Activated T-cell treated with anti-CD3 and anti-CD28 coated beads, Interleukin-2, amount 50 U/mL, for 48 hours (primary cell): ENCODE measurements at regions not wholly inside any gene's neighbourhood (a gene's known extent, or its start where the extent isn't known, plus 50 kb on each side); places are given as distances from the start of the nearest gene placed in this dataset.

ENCODE experiments used
- DNase-seq, 2 experiments: peaks; one replicate each; pipeline ENCODE4 v3.0.0-alpha.2; 2020

- DNase-seq: no peak
Observed at GRCh38 chr2:193806088-193806774, 1611.5 kb upstream of the TMEFF2 start.

DNA sequence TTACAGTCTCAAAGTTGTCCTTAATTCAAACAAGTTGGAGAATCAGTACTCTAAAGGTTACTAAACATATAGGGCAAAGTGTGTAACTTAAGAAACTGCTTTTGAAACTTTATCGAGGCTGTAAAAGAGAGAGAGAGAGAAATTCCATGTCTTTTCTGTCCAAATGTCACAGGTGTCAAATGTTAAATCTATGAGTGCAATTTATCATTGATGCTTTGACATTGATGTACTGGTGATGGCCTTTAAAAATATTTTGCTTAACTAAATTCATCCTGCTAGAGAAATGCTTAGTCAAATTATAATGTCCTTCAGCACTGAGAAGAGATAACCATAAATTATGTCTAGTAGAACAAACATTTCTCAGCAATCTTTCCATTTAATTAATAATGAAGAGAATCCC, 1602.1 kb upstream of the TMEFF2 start:
- no peak for DNase-seq

DNA sequence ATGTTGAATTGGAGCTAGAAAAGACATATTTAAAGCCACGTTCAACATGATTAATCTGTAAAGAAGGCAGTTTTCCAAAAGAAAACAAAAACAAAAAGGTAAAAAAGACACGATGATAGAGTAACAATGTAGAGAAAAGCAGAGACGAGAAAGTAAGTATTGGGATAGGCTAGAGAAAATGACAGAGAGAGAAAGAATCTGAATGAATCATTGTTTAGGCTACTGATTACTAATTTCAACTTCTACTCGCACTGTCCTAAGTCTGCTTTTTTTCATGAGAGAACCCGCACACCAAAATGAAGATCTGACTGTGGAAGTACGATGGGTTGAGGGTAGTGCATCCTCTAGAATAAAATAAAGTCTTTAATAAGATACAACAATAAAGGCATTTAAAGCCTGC, 1599.2 kb upstream of the TMEFF2 start:
- DNase-seq: no peak

DNA sequence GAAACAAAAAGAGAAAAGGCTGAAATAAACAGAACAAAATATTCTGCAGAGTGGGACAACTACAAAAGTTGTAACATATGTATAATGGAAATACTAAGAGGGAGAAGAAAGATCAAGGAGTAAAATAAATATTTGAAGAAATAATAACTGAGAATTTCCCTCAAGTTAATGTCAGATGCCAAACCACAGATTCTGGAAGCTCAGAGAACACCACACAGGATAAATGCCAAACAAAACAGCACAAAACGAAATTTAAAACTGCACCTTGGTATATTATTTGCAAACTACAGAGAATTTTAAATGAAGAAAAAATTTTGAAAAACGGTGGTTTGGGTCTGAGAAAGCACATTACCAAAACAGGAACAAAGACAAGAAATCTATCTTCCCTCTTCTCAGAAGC, 1588.9 kb upstream of the TMEFF2 start:
- DNase-seq: no peak

DNA sequence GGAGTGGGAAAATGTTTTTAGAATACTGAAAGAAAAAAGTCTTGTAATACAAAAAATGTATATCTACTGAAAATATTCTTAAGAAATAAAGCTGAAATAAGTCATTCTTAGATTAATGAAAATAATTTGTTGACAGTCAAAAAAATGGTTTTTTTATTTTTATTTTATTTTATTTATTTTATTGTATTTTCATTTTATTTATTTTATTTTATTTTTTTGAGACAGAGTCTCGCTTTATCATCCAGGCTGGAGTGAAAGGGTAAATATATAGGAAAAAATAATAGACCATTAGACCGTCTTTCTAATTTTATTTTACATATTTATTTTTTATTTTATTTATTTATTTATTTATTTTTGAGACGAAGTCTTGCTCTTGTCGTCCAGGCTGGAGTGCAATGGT, 1583.6 kb upstream of the TMEFF2 start:
- DNase-seq: no peak

GRCh38 chr2:193776988-193777387, 1582.3 kb upstream of the TMEFF2 start:
- DNase-seq: no peak

DNA sequence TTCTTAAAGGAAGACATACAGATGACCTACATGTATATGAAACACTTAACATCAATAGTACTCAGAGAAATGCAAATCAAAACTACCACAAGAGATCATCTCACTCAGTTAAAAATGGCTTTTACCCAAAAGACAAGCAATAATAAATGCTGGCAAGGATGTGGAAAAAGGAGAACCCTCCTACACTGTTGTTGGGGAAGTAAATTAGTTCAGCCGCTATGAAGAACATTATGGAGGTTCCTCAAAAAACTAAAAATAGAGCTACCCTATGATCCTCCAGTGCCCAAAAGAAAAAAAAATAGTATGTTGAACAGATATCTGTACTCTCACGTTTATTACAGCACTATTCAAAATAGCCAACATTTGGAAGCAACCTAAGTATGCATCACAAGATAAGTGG, 1579.4 kb upstream of the TMEFF2 start:
- no peak for DNase-seq

DNA sequence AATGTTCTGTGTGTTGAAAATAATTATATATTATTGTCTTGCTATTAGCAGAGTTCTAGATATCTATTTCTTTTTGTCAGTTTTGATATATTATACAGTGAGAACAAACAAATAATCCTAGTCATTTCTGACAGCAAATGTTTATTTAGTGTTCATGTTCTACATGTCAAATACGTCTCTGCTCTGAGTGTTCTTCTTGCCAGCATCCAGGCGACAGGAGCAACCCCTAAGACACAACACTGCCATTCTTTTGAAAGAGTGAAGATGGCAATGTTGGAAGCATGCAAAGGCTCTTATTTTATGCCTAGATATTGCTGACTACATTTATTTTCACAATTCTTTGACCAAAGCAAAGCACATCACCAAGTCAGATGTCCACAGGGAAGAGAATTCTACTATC, 1556.6 kb upstream of the TMEFF2 start:
- no peak for DNase-seq

DNA sequence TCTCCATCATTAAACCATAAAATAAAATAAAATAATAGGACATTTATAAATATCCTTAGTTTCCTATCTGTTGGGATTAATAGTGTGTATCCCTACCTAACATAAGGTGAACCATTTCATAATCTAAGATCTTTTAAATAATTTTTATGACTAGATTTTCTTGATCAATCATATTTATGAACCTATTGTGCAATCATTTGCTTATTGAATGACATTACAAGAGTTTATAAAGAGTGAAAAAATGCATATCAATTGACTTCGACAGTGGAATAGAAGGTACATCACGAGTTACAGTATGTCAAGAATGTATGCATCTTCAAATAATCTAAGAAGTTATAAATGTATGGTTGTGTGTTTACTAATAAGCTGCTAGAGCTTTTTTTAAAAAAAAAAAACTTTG, 1554.8 kb upstream of the TMEFF2 start:
- DNase-seq: no peak

- DNase-seq: no peak
Observed at GRCh38 chr2:193743089-193743488, 1548.4 kb upstream of the TMEFF2 start.

DNA sequence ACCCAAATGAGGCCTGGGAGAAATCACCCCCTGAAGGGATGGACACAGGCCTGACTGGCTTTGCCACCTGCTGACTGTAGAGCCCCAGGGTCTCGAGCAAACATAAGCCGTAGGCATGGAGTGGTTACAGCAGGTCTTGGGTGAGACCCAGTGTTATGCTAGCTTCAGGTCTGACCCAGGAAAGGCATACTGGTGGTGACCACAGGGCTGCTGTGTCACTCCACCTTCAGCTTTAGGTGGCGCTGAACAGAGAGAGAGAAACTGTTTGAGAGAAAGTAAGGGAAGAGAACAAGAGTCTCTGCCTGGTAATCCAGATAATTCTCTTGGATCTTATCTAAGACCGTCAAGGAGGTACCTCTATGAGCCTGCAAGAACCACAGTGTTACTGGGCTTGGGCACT, 1544.2 kb upstream of the TMEFF2 start:
- no peak for DNase-seq

GRCh38 chr2:193712912-193713311, 1518.2 kb upstream of the TMEFF2 start:
- DNase-seq: no peak

DNA sequence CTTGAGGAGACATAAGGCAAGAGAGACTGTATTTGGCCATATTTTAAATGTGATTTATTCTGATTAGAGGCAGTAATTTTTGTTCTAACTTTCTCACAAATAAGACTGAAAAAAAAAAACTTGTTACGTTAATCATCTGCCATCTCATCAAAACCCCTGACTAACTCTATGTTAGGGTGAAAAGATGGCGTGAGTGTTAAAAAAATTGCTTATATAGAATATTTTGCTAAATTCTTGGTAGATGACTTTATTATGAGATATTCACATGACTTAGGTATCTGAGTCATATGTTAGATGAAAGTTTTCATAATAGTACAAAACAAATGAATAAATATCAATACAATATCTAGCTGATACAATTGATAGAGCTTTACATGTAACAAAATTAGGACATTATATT, 1508.7 kb upstream of the TMEFF2 start:
- no peak for DNase-seq

GRCh38 chr2:193701484-193701883, 1506.8 kb upstream of the TMEFF2 start:
- no peak for DNase-seq

- DNase-seq: no peak
Observed at GRCh38 chr2:193695367-193695766, 1500.6 kb upstream of the TMEFF2 start.

DNA sequence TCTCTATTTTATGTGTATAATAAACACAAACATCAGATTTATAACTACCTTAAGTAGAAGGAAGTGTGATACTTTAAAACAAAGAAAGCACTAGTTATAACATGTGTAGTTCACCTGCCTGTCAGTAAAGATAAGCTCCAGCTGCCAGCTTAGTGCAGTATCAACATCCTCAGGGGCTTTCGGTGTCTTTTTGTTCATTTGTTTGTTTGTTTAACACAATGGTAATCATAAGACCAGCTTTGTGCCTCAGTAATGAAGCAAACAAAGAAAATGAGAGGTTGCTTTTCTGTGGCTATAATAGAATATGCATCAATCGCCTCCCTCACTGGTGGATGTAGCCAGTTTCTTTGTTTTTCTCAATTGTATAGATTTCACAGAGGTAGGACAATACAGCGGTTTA, 1499.0 kb upstream of the TMEFF2 start:
- no peak for DNase-seq

- no peak for DNase-seq
Observed at GRCh38 chr2:193690572-193690971, 1495.8 kb upstream of the TMEFF2 start.

DNA sequence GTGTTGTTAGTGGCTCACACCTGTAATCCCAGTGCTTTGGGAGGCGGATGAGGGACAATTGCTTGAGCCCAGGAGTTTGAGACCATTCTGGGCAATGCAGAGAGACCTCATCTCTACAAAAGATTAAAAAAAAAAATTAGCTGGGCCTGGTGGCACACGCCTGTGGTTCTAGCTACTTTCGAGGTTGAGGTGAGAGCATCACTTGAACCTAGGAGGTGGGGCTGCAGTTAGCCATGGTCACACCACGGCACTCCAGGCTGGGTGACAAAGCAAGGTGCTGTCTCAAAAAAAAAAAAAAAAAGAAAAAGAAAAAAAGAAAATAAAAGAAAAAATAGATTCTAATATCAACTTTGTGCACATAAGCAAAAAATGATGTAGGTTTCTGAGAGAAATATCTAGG, 1492.5 kb upstream of the TMEFF2 start:
- DNase-seq: no peak

- no peak for DNase-seq
Observed at GRCh38 chr2:193679847-193680246, 1485.1 kb upstream of the TMEFF2 start.

- no peak for DNase-seq
Observed at GRCh38 chr2:193670478-193670877, 1475.7 kb upstream of the TMEFF2 start.

DNA sequence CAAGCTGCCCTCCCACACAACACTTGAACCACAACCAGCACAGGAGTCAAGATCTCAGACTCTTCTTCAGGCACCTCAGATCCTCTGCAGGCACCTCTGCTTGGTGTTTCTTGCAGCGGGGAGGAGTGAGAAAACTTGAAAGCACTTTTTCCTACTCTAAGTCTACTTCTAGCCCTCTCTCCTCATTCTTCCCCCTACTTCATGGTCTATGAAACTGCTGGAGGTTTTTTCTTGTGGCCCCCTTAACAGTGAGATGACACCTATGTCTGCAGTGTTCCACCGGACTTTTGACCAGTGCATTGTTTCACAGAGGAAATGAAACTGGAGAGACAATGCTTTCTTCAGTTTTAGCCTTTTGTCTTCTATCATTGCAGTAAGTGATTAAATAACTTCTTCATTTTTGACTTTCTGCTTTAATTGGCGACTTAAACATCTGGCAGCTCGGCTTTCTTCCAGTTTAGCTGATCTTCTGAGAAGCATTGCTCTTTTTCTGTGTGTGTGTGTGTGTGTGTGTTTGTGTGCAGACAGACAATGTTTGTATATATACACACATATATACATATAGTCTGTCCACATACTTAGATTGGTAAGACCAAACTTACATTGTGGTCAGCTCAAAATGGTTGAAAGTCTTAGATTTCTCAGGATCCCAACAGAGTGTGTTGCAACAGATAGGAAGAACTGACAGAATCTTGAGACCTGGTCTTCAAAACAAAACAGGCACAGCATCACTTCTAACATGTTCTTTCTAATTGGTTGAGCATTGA, 1474.0 kb upstream of the TMEFF2 start:
- DNase-seq: no peak

DNA sequence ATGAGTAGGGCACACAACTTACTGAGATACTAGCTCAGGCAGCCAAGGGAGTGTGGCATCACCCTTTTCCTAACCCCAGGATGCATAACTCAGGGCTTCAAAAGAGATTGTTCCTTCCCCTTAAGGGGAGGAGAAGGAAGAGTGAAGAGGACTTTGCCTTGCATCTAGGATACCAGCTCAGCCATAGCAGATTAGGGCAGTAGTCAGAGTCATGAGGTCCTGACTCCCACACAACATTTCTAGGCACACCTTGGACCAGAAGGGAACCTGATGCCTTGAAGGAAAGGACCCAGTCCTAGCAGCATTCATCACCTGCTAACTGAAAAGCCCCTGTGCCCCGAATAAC, 1433.2 kb upstream of the TMEFF2 start:
- no peak for DNase-seq

DNA sequence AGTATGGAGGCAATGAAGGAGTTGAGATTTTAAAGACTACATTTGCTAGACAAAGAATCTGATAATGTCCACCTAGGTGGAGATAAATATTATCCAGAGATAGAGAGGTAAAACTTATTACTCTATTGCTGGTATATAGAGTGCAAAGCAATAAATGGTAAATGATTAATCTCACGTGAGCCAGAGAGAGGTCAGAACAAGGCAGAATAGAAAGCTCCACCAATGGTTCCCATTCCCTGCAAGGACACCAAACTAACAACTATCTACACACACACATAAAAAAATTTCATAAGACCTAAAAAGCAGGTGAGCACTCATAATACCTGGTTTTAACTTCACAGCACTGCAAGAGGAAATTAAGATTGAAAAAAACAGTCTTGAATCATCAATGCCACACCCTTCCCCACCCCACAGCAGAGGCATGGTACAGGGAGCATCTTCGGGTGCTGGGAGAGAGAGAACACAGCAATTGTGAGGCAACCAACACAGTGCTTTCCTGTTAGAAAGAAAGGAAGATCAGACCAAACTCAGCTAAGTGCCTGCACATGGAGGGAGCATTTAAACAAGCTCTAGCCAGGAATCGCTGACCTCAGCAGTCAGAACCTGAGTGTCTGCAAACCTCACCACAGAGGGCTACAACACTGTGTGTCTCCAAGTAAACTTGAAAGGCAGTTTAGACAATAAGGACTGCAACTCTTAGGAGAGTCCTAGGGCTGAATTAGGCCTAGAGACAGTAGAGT, 1432.6 kb upstream of the TMEFF2 start:
- DNase-seq: no peak

- no peak for DNase-seq
Observed at GRCh38 chr2:193608451-193608850, 1413.7 kb upstream of the TMEFF2 start.
